GM23248 (cell line): ENCODE measurements at regions not wholly inside any gene's neighbourhood (a gene's known extent, or its start where the extent isn't known, plus 50 kb on each side); places are given as distances from the start of the nearest gene placed in this dataset.
"Not testable (repeated sequence)": the region's sequence is repeated elsewhere in the genome, so short reads cannot be mapped to it uniquely, and the experiment has no call there.

Experiments used
- DNase-seq: peaks from one replicate; pipeline ENCODE4 v3.0.0-alpha.2; 2015
- H2AFZ ChIP-seq: fragments of 200-600 bp; sonication (generic); 2 replicates; pipeline ENCODE4 v1.6.1; 2016; ENCODE audit warnings: antibody characterized with exemption
- H3F3A ChIP-seq: fragments of 200-600 bp; sonication (generic); 2 replicates; pipeline ENCODE4 v1.6.1; 2016; ENCODE audit warnings: mild to moderate bottlenecking, antibody characterized with exemption, mixed run types; ENCODE audit not compliant: insufficient read depth
- H3K27ac ChIP-seq: fragments of 200-600 bp; sonication (generic); 2 replicates; pipeline ENCODE4 v1.5.1; 2016; ENCODE audit warnings: mild to moderate bottlenecking
- H3K27me3 ChIP-seq: fragments of 200-600 bp; sonication (generic); replicated peaks from 2 replicates; pipeline ENCODE4 v1.6.1; 2016; ENCODE audit warnings: mild to moderate bottlenecking; ENCODE audit not compliant: insufficient read depth
- H3K36me3 ChIP-seq: fragments of 200-600 bp; sonication (generic); 2 replicates; pipeline ENCODE4 v1.6.1; 2016; ENCODE audit warnings: low read depth, mild to moderate bottlenecking
- H3K4me1 ChIP-seq: fragments of 200-600 bp; sonication (generic); 2 replicates; pipeline ENCODE4 v1.6.1; 2016; ENCODE audit warnings: mild to moderate bottlenecking; ENCODE audit not compliant: insufficient read depth
- H3K4me2 ChIP-seq: fragments of 200-600 bp; sonication (generic); one replicate; pipeline ENCODE4 v1.6.1; 2016; ENCODE audit warnings: mild to moderate bottlenecking; ENCODE audit not compliant: unreplicated experiment
- H3K4me3 ChIP-seq: fragments of 200-600 bp; sonication (generic); 2 replicates; pipeline ENCODE4 v1.5.1; 2016; ENCODE audit warnings: mild to moderate bottlenecking
- H3K79me2 ChIP-seq: fragments of 200-600 bp; sonication (generic); 2 replicates; pipeline ENCODE4 v1.6.1; 2016; ENCODE audit warnings: mild to moderate bottlenecking; ENCODE audit not compliant: insufficient read depth
- H3K9ac ChIP-seq: fragments of 200-600 bp; sonication (generic); 2 replicates; pipeline ENCODE4 v1.6.1; 2016; ENCODE audit warnings: mild to moderate bottlenecking
- H3K9me2 ChIP-seq: fragments of 200-600 bp; sonication (generic); 2 replicates; pipeline ENCODE4 v1.6.1; 2016; ENCODE audit warnings: mixed run types, mild to moderate bottlenecking, moderate library complexity; ENCODE audit not compliant: insufficient read depth
- H3K9me3 ChIP-seq: fragments of 200-600 bp; sonication (generic); one replicate; pipeline ENCODE4 v1.6.1; 2017; ENCODE audit warnings: low read depth
- H4K20me1 ChIP-seq: fragments of 200-600 bp; sonication (generic); 2 replicates; pipeline ENCODE4 v1.6.0; 2016; ENCODE audit not compliant: insufficient read depth
- EZH2 ChIP-seq: fragments of 200-600 bp; sonication (generic); IDR thresholded peaks from 2 replicates; pipeline ENCODE4 v1.6.1; 2018; ENCODE audit warnings: antibody characterized with exemption, mild to moderate bottlenecking; ENCODE audit not compliant: insufficient read depth, poor library complexity, severe bottlenecking
- EZH2phosphoT487 ChIP-seq: fragments of 200-600 bp; sonication (generic); IDR thresholded peaks from 2 replicates; pipeline ENCODE4 v1.6.1; 2018; ENCODE audit warnings: antibody characterized with exemption, moderate library complexity, mild to moderate bottlenecking, low read depth; ENCODE audit not compliant: insufficient read depth
- WGBS, 2 experiments: methylation state at CpG; one replicate each; pipeline ENCODE4 v1.1.6; 2015 to 2017; ENCODE audit warnings: low lambda C conversion rate in 2 of 2, low coverage in 1 of 2; ENCODE audit errors: missing lambda C conversion rate in 2 of 2; 5-methylcytosine and 5-hydroxymethylcytosine counted together
- in situ Hi-C: fragments of 300-500 bp; cut with MboI; formaldehyde crosslinking; loops from 2 replicates; pipeline ENCODE4 v1.15.0; 2020

- Histone ChIP-seq H3K9ac (no peak overlapping the region), H3K36me3 (no peaks in the 10 kb centered on the region)
- DNase-seq = no peak
These were observed 381.4 kb upstream of the PODXL start for GRCh38 chr7:131937868-131938267.

GRCh38 chr7:131935180-131935579 is 378.8 kb upstream of the PODXL start:
- Histone ChIP-seq H3K79me2 (no peaks in the 10 kb centered on the region), H3K27me3 (peaks cover 18% of the 10 kb centered on the region), H3F3A (no peaks in the 10 kb centered on the region), H3K9ac (no peak overlapping the region), H3K4me1 (no peaks in the 10 kb centered on the region), H3K27ac (no peak overlapping the region), H3K9me3 (no peaks in the 10 kb centered on the region), H3K9me2 (no peaks in the 10 kb centered on the region), H3K4me3 (no peak overlapping the region), H3K4me2 (no peak overlapping the region), H4K20me1 (no peaks in the 10 kb centered on the region), H2AFZ (no peak overlapping the region), H3K36me3 (no peaks in the 10 kb centered on the region)
- 28 to 37% methylated on average over 3 of the region's 3 CpGs for WGBS, 2 experiments
- TF ChIP-seq EZH2phosphoT487 = no peak
- no peak for TF ChIP-seq EZH2
- no peak for DNase-seq
- in situ Hi-C loops = no loop called here

More at GRCh38 chr7:131937868-131938267, 381.4 kb upstream of the PODXL start:
- WGBS, 2 experiments = 0 to 12% methylated on average over 2 of the region's 2 CpGs
- no peaks in the 10 kb centered on the region for H3K9me2 ChIP-seq
- no peaks in the 10 kb centered on the region for H4K20me1 ChIP-seq
- no peak overlapping the region for H3K4me2 ChIP-seq
- in situ Hi-C loops = no loop called here
- H3F3A ChIP-seq = no peaks in the 10 kb centered on the region
- peaks cover 9% of the 10 kb centered on the region for H3K27me3 ChIP-seq
- no peaks in the 10 kb centered on the region for H3K9me3 ChIP-seq
- H3K79me2 ChIP-seq = no peaks in the 10 kb centered on the region
- TF ChIP-seq EZH2 (no peak), EZH2phosphoT487 (no peak)
- no peak overlapping the region for H2AFZ ChIP-seq
- H3K4me1 ChIP-seq = no peaks in the 10 kb centered on the region
- H3K27ac ChIP-seq = no peak overlapping the region
- no peak overlapping the region for H3K4me3 ChIP-seq

GRCh38 chr7:131934452-131934851 is 378.0 kb upstream of the PODXL start:
- Histone ChIP-seq H3K9ac (no peak overlapping the region), H3K79me2 (no peaks in the 10 kb centered on the region), H3K4me3 (no peak overlapping the region), H3K4me1 (no peaks in the 10 kb centered on the region), H2AFZ (no peak overlapping the region), H3K9me3 (no peaks in the 10 kb centered on the region), H3K27me3 (peaks cover 25% of the 10 kb centered on the region), H3F3A (no peaks in the 10 kb centered on the region), H3K9me2 (no peaks in the 10 kb centered on the region), H4K20me1 (no peaks in the 10 kb centered on the region), H3K36me3 (no peaks in the 10 kb centered on the region), H3K27ac (no peak overlapping the region), H3K4me2 (no peak overlapping the region)
- 30 to 31% methylated on average over 3 of the region's 3 CpGs for WGBS, 2 experiments
- no peak for DNase-seq
- in situ Hi-C loops = no loop called here
- no peak for TF ChIP-seq EZH2phosphoT487
- TF ChIP-seq EZH2 = no peak

GRCh38 chr7:131933751-131934289 is 377.4 kb upstream of the PODXL start:
- no peaks in the 10 kb centered on the region for H3K4me1 ChIP-seq
- WGBS, 2 experiments = 25 to 26% methylated on average over 6 of the region's 6 CpGs
- H2AFZ ChIP-seq = no peak overlapping the region
- TF ChIP-seq EZH2phosphoT487 (no peak), EZH2 (no peak)
- no peaks in the 10 kb centered on the region for H3K9me3 ChIP-seq
- no peaks in the 10 kb centered on the region for H3F3A ChIP-seq
- peaks cover 27% of the 10 kb centered on the region for H3K27me3 ChIP-seq
- in situ Hi-C loops = no loop called here
- H3K36me3 ChIP-seq = no peaks in the 10 kb centered on the region
- H3K9ac ChIP-seq = no peak overlapping the region
- DNase-seq = no peak
- H3K9me2 ChIP-seq = no peaks in the 10 kb centered on the region
- H4K20me1 ChIP-seq = no peaks in the 10 kb centered on the region
- H3K4me2 ChIP-seq = no peak overlapping the region
- no peak overlapping the region for H3K27ac ChIP-seq
- H3K4me3 ChIP-seq = no peak overlapping the region
- no peaks in the 10 kb centered on the region for H3K79me2 ChIP-seq

GRCh38 chr7:131933219-131933618 is 376.8 kb upstream of the PODXL start:
- H3K4me1 ChIP-seq, H3F3A ChIP-seq, DNase-seq, H3K9me2 ChIP-seq, in situ Hi-C loops, H3K4me3 ChIP-seq, H2AFZ ChIP-seq, H3K27ac ChIP-seq, H3K4me2 ChIP-seq, H4K20me1 ChIP-seq, H3K9ac ChIP-seq, H3K79me2 ChIP-seq, H3K9me3 ChIP-seq, H3K36me3 ChIP-seq: not testable (repeated sequence)
- WGBS, 2 experiments = 51 to 54% methylated on average over 2 of the region's 2 CpGs
- H3K27me3 ChIP-seq = peaks cover 27% of the 10 kb centered on the region
